AG10803 (cell line): ENCODE measurements at regions not wholly inside any gene's neighbourhood (a gene's known extent, or its start where the extent isn't known, plus 50 kb on each side); places are given as distances from the start of the nearest gene placed in this dataset.
"Not testable (repeated sequence)": the region's sequence is repeated elsewhere in the genome, so short reads cannot be mapped to it uniquely, and the experiment has no call there.

ENCODE experiments used
- DNase-seq: peaks from one replicate; pipeline ENCODE4 v3.0.0; 2010; ENCODE audit warnings: low read depth
- H3K4me3 ChIP-seq: 2 replicates; pipeline ENCODE4 v1.5.1; 2011; ENCODE audit warnings: mild to moderate bottlenecking, low read length, control low read depth
- TF ChIP-seq, protein P1 (sequence below): conservative IDR thresholded peaks from 2 replicates; pipeline ENCODE4 v1.5.1; 2011; ENCODE audit warnings: mild to moderate bottlenecking, low read length, control low read depth, inconsistent platforms

DNA sequence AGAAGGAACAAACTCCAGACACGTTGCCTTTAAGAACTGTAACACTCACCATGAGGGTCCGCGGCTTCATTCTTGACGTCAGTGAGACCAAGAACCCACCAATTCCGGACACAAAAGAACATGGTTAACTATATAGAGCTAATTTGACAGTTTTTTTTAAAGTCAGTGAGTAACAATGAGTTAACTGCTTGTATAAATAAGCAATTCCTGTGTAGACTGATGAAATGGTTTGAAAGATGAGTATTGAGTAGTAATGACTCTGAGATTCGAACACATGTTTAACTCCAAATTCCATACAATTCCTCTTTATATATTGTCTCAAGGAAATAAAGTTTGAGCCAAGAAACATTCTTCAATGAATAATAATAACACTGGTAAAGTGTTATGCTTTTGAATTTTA is 478.0 kb downstream of the MMUT start:
- H3K4me3 ChIP-seq: no peak overlapping the region
- DNase-seq: peak; percentile 8
- TF ChIP-seq, protein P1, sequence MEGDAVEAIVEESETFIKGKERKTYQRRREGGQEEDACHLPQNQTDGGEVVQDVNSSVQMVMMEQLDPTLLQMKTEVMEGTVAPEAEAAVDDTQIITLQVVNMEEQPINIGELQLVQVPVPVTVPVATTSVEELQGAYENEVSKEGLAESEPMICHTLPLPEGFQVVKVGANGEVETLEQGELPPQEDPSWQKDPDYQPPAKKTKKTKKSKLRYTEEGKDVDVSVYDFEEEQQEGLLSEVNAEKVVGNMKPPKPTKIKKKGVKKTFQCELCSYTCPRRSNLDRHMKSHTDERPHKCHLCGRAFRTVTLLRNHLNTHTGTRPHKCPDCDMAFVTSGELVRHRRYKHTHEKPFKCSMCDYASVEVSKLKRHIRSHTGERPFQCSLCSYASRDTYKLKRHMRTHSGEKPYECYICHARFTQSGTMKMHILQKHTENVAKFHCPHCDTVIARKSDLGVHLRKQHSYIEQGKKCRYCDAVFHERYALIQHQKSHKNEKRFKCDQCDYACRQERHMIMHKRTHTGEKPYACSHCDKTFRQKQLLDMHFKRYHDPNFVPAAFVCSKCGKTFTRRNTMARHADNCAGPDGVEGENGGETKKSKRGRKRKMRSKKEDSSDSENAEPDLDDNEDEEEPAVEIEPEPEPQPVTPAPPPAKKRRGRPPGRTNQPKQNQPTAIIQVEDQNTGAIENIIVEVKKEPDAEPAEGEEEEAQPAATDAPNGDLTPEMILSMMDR: no peak

DNA sequence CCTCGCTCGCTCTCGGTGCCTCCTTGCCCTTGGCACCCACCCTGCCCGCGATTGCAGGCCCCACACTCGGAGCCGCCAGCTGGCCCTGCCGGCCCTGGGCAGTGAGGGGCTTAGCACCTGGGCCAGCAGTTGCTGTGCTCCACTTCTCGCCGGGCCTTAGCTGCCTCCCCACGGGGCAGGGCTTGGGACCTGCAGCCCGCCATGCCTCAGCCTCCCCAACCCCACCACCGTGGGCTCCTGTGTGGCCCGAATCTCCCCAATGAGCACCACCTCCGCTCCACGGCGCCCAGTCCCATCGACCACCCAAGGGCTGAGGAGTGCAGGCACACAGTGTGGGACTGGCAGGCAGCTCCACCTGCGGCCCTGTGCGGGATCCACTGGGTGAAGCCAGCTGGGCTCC is 479.1 kb downstream of the MMUT start:
- not testable (repeated sequence) for DNase-seq, H3K4me3 ChIP-seq

DNA sequence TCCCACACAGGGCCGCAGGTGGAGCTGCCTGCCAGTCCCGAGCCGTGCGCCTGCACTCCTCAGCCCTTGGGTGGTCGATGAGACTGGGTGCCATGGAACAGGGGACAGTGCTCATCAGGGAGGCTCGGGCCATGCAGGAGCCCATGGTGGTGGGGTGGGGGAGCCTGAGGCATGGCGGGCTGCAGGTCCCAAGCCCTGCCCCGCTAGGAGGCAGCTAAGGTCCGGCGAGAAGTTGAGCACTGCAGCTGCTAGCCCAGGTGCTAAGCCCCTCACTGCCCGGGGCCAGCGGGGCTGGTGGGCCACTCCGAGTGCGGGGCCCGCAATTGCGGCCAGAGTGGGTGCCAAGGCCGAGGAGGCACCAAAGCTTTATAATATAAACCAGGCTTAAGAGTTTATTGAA is 479.7 kb downstream of the MMUT start:
- no peak overlapping the region for H3K4me3 ChIP-seq
- DNase-seq: no peak
- TF ChIP-seq, protein P1: no peak

DNA sequence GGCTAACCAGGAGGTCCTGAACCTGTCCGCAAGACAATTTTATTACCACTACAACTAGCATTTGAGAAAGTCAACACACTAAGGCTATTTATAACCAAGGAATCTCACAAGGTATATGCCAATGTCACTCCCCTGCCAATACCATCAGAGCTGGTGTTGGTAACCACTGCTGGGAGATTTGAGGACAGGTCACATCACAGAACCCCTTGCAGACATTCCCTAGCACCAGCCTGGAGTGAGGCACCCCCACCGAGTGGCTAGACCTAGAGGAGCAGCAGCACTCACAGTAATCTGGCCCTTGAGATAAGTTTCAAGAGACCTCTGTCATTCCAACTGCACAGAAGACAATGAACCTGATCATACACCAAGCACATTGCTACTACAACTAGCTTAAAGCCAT is 483.2 kb downstream of the MMUT start:
- no peak for DNase-seq
- TF ChIP-seq, protein P1: no peak
- no peak overlapping the region for H3K4me3 ChIP-seq

DNA sequence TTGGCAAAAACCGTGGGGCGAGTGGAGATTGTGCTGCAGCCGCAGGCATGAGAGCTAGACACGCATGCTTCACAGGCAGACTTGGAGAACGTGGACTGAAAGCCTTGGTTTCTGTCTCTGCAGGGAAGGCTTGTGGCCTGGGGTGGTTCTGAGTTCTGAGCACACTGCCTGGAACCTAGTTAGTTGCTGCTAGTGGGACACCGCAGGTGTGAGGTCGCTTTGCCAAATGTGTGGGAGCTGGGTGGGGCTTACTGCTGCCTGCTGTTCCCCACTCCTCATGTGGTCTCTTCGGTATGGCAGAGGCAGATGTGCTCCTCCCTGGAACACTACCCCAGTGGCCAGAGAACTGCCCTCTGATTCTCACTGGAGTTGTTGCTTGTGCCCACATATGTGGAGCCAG is 484.0 kb downstream of the MMUT start:
- TF ChIP-seq, protein P1: no peak
- H3K4me3 ChIP-seq: no peak overlapping the region
- no peak for DNase-seq

GRCh38 chr6:48978016-48978415 is 485.0 kb downstream of the MMUT start:
- no peak overlapping the region for H3K4me3 ChIP-seq
- TF ChIP-seq, protein P1: no peak
- no peak for DNase-seq

DNA sequence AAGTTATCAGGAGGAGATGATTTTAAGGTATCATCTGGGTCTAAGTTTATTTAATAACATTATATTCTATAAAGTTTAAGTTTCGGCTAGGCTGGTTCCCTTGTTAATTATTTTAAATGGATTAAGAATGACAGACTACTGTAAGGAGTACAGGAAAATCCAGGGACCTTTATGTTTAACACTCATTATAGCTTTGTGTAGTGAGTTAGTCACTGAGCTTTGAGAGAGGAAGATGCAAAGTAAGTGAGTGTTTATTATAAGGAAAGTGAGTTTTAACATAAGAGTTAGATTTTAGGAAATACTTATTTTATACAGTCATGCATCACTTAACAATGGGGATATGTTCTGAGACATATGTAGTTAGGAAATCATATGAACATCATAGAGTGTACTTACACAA is 485.5 kb downstream of the MMUT start:
- no peak overlapping the region for H3K4me3 ChIP-seq
- TF ChIP-seq, protein P1: no peak
- no peak for DNase-seq

DNA sequence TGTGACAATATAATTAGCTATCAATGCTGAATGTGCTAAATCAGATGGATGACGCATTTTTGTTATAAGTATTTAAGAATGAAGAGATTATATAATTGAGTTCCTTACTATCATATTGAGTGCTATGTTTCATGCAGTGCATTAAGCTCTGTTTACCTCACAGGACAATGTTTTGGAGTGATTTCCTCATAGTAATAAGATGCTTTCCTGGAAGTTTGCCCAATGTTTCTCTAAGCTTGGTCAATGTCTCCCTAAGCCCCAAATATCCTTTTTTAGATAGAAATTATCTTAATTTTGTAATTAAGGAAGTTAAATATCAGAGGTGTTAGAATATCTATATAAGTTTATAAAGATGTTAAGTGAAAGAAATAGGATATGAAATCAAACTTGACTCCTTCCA is 489.6 kb downstream of the MMUT start:
- TF ChIP-seq, protein P1: no peak
- H3K4me3 ChIP-seq: no peak overlapping the region
- DNase-seq: no peak
